ENCODE measurements at regions not wholly inside any gene's neighbourhood (a gene's known extent, or its start where the extent isn't known, plus 50 kb on each side); places are given as distances from the start of the nearest gene placed in this dataset.

DNA sequence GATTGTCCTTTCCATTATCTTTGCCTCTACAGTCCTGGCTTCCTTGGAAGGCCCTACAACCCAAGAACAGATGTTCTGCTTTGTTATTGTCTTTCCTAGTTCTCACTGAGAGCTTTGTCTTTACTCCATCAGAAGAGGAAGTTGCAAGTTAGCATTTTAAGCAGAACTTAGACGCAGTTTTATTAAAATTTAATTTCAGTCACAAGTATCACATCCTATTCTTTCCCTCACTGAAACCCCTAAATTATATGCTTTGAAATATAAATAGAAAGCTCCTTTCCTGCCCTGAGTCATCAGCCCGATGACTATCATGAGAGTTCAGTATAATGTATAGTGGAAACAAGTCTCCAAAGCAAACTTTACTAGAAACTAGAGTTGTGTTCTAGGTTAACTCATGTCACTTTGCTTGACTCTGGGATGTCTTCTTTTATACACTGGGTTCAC lies 291.2 kb upstream of the RBMS3 start:
- TF ChIP-seq, protein P1, sequence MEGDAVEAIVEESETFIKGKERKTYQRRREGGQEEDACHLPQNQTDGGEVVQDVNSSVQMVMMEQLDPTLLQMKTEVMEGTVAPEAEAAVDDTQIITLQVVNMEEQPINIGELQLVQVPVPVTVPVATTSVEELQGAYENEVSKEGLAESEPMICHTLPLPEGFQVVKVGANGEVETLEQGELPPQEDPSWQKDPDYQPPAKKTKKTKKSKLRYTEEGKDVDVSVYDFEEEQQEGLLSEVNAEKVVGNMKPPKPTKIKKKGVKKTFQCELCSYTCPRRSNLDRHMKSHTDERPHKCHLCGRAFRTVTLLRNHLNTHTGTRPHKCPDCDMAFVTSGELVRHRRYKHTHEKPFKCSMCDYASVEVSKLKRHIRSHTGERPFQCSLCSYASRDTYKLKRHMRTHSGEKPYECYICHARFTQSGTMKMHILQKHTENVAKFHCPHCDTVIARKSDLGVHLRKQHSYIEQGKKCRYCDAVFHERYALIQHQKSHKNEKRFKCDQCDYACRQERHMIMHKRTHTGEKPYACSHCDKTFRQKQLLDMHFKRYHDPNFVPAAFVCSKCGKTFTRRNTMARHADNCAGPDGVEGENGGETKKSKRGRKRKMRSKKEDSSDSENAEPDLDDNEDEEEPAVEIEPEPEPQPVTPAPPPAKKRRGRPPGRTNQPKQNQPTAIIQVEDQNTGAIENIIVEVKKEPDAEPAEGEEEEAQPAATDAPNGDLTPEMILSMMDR (conservative IDR thresholded peaks at IDR 0.05; ENCODE audit: low read length): no peak
- TF ChIP-seq EZH2phosphoT487 (IDR thresholded peaks at IDR 0.05; ENCODE audit: borderline replicate concordance, low read depth, low read length): no peak

Data from OCI-LY7 (cell line).